GM19438 (cell line): ENCODE measurements at regions not wholly inside any gene's neighbourhood (a gene's known extent, or its start where the extent isn't known, plus 50 kb on each side); places are given as distances from the start of the nearest gene placed in this dataset.

ENCODE experiments used
- ATAC-seq: cut with Tn5 transposase; IDR thresholded peaks from one replicate; pipeline ENCODE4 v1.9.1; 2021; ENCODE audit warnings: low read depth; ENCODE audit not compliant: unreplicated experiment

- no peak for ATAC-seq
These were observed 756.9 kb downstream of the FAT4 start for GRCh38 chr4:126071346-126072333.

DNA sequence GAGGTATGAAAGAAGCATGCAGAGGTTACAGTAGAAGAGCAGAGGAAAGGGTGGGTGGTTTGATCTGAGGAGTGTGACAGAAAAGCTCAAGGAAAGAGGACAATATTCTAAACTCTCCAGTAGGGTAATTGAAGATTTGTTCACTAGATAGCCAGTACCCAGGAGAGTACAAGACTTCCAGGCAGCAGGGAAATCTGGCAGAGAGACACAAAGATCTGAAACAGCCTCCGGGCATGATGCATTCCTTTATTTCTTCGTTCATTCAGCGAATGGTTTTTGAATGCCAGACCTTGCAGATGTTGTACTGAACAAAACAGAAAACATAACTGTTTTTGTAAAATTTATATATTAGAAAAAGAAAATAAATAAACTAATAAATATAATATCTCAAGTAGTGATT, 766.6 kb downstream of the FAT4 start:
- ATAC-seq, result no peak

GRCh38 chr4:126086041-126086440, 771.3 kb downstream of the FAT4 start:
- no peak for ATAC-seq

GRCh38 chr4:126087101-126087500, 772.3 kb downstream of the FAT4 start:
- ATAC-seq, result no peak

GRCh38 chr4:126097155-126097799, 782.5 kb downstream of the FAT4 start:
- ATAC-seq, result no peak

DNA sequence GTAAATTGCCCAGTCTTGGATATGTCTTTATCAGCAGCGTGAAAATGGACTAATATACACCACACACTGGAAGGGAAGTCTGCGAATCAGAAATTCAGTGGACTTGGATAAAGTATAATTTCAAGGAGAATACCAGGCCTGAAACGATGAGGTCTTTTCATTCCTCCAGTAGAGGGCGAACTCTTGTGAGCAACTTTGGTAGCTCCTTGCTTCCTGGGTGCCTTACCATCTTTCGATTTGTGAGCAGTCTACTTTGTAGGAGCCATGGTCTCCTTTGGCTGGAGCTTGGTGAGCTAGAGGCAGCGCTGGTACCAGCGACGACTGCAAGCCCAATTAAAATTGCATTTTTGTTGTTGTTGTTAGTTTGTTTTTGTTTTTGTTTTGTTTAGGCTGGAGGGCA, 791.9 kb downstream of the FAT4 start:
- no peak for ATAC-seq

GRCh38 chr4:126109836-126110235, 795.1 kb downstream of the FAT4 start:
- no peak for ATAC-seq

DNA sequence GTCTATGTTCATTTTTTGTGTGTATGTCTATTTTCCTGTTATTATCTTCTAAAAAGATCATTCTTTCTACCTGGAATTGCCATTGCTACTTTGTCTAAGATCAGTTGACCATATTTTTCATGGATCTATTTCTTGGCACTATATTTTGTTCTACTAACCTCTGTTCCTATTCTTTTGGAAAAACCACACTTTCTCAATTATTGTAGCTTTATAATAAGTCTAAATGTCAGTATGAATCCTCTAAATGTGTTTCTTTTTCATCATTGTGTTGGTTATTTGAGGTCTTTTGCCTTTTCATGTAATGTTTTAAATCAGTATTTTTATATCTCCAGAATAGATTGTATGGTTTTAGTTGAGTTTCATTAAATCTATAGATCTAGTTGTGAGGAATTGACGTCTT, 798.3 kb downstream of the FAT4 start:
- no peak for ATAC-seq

DNA sequence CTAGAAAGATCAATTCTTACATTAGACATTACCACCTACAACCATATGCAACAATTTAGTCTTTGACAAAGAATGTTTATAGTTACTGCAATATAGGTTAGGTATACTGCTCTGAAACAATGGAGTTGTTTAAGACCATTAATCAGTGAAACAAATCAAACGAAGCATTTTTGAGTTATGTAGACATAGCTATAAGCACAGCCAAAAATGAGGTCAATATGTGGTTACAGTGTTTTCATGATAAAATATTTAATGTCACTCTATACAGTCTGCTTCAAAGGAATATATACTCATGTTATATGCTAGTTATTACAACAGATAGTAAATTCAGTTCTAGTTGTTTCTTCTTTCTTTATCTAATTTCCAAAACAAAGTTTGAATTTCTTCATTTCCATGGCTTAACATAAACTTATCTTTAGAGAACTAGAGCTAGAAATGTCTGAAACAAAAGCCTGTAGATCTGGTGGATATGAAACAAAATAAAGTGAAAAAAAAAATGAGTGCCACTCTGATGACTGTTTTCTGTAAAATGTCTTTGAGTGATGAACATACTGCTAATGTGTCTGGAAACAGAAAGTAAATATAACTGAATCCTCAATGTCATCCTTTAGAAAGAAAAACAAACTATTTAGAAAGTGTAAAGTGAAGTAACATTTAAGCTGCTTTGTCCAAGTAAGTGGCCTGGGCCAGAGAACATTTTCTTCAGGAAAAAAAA, 809.0 kb downstream of the FAT4 start:
- ATAC-seq, result no peak

- no peak for ATAC-seq
These were observed 810.1 kb downstream of the FAT4 start for GRCh38 chr4:126124818-126125217.

DNA sequence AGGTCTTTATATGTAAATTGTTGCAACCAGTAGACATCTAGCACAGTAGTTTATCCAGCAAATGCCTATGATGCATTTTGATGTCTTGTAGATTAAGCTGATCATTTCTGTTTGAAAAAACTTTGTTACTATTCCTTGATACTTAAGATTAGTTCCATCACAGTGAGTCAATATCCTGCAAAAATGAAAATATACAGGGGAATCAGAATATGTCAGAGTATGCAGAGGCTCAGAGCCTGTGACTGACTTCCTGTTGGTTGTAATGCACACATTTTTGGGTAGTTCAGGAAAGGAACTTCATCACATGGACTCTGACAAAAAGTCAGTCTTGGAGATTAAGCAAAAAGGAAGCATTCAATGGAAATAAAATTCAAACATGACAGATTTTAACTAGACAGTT, 815.5 kb downstream of the FAT4 start:
- ATAC-seq, result no peak

DNA sequence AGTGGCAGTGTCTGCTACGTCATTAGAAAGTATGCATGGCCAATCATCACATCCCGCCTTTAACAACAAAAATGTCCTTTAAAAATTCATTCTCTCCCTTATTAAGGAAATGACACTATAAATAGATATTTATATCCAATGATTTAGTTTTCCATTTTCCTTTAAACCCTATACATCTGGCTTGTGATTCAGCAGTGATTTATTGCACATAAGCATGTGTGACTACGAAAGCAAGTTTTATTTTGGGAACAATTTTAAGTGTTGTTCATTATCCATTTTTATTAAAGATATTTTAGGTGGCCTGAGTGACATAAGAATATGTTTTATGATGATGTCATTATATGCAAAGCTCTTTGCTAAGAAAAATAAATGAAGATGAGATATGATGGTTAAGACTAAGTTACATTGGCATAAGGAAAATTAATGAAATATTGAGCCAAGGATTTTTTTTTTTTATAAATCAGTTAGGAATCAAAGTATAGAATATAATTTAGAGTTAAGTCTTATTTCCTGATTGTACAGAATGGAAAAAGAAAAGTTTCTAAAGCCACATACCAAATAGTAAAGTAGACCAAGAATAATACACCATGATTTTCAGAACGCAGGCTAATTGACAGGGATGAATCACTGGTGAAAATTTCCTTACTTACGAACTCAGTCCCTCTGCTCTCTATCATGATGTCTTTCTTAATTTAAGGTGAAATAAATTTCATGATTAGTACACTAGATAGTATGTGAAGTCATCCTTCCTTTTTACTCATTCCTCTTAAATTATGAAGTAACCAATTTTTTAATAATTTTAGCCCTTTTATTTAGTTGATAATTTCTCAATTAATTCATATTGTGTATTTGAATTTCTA, 822.4 kb downstream of the FAT4 start:
- no peak for ATAC-seq

- no peak for ATAC-seq
These were observed 823.0 kb downstream of the FAT4 start for GRCh38 chr4:126137782-126138170.

- ATAC-seq, result no peak
These were observed 829.9 kb downstream of the FAT4 start for GRCh38 chr4:126144543-126145237.

GRCh38 chr4:126168484-126168883, 853.7 kb downstream of the FAT4 start:
- no peak for ATAC-seq

- no peak for ATAC-seq
These were observed 857.4 kb downstream of the FAT4 start for GRCh38 chr4:126172126-126172525.

DNA sequence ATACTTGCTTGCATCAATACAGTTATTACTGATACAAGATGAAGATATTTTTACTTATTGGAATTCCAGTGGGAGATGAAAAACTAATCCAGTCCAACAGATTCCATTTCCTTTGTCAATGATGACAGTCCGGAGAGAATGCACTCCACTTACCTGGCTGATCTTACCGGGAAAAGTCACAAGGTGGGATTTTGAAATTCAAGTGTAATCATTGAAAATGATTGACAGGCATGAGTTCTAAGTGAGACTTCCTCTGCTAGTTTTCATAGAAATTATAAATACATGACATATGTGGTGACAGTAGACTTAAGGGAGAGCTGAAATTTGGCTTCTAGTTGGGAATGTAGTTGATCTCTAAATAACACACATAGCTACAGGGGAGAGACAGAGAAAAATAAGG, 859.9 kb downstream of the FAT4 start:
- no peak for ATAC-seq

GRCh38 chr4:126180642-126181041, 865.9 kb downstream of the FAT4 start:
- ATAC-seq, result no peak

DNA sequence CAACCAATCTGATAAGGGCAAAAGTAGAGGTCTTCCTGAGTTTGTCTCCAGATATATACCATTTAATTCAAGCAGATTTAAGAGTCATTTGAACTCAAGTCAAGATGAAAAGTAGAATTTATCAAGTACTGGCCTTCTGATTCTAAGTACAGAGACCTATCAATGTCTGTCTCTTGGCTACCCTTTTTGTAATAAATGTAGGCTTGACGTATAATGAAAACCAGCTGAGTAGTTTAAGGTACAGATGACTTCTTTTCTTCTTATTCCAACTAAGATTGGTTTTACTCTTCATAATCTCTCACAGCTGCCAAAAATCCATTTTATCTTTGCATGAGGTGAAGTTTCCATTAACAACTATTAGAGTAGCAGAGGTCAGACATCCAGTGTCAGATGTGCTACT, 867.6 kb downstream of the FAT4 start:
- no peak for ATAC-seq

GRCh38 chr4:126182786-126183185, 868.0 kb downstream of the FAT4 start:
- no peak for ATAC-seq
